ENCODE measurements at regions not wholly inside any gene's neighbourhood (a gene's known extent, or its start where the extent isn't known, plus 50 kb on each side); places are given as distances from the start of the nearest gene placed in this dataset.

GRCh38 chr2:180735799-180736198 lies 244.6 kb upstream of the UBE2E3 start:
- no peak for DNase-seq (ENCODE audit: low read depth)

DNA sequence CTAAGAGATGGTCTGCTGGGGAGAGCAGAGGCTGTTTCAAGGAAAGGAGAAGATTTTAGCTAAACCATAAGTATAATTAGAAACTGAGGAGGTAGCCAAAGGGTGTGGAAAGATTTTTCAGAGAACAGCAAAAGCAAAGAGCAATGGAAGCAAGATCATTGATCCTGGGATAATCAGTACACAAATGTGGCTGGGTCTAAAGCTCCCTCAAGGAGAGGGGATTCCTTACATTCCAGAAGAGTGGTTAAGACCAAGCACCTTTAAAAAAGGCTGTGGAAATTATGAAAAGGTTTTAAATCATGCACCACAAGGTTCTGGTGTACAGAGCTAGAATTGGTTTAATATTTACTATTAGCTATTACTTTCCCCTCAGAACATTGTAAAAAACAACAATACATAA lies 246.0 kb upstream of the UBE2E3 start:
- DNase-seq (ENCODE audit: low read depth) = no peak

- DNase-seq (ENCODE audit: low read depth) = no peak
Observed at GRCh38 chr2:180733330-180733729, 247.1 kb upstream of the UBE2E3 start.

DNA sequence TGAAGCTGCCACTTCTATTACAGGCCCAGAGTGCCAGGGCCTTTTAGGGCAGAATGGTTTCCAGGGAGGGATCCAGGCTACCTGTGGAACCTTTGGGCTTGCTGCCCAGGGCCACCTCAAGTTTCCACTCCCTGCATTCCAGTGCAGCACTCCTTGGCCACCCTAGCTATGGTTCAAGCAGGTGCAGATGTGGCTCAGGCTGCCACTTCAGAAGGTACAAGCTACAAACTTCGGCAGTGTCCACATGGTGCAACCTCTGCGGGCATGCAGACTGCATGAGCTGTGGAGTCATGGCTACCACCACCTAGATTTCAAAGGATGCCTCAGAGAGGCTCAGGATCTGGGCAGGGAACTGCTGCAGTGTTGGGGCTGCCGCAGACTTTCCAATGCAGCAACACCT lies 248.1 kb upstream of the UBE2E3 start:
- DNase-seq (ENCODE audit: low read depth) = no peak

DNA sequence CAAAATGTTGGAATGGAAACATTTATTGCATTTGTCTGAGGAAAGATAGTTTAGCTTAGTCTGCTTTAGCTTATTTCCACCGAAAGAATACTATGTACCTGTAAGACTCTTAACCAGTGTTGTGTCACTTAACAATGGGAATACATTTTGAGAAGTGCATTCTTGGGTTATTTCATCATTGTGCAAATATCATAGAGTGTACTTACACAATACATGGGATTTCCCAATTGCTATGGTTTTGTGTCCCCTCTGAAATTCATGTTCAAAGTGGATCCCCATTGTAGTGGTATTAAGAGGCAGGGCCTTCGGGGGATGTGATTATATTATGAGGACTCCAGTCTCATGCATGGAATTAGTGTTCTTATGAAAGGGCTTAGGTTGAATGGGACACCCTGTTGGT lies 249.4 kb upstream of the UBE2E3 start:
- DNase-seq (ENCODE audit: low read depth) = no peak

DNA sequence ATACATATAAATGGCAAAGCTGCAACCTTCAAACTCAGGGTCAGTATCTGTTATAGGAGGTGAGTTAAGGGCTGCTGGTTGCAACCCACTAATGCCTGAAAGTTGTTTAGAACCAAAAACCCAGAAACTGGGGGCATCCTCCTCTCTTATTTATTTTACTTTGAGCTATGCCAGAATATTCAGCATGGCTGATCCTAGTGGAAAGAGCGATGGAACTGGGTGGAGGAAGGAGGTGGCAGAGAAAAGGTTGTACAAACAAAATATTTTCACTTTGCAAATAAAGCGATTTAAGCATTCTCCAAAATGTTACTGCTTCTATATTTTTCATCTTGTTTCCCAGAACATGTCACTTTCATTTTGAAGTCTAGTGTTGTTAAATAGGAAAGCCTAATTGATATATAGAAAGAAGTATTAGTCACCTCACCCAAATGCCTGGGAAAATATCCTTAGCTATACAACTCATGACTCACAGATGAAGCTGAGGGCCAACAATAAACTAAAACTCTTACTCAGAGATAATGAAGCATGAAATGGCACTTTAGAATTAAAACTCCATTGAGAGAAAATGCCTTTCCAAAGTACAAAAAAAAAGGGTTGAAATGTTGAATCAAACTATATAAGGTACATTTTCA lies 251.4 kb upstream of the UBE2E3 start:
- no peak for DNase-seq (ENCODE audit: low read depth)

DNA sequence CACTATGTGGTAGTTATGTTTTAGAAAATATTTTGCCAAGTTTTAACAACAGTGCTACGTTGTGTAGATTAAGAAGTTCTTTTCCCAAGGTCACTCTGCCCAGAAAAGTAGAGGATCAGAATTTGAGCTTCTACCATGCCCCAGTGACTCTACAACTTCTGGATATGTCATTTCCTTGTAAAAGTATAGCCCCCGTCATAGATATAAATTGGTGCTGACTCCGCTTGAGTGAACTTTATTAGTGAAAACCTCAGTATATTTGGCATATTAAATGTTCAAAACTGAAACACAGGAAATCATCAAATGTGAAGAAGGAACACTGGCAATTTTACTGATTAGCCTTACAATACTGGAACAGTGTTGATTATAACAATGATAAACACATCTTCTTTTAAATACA lies 256.7 kb upstream of the UBE2E3 start:
- no peak for DNase-seq (ENCODE audit: low read depth)

GRCh38 chr2:180722551-180723239 lies 257.7 kb upstream of the UBE2E3 start:
- DNase-seq (ENCODE audit: low read depth) = no peak

DNA sequence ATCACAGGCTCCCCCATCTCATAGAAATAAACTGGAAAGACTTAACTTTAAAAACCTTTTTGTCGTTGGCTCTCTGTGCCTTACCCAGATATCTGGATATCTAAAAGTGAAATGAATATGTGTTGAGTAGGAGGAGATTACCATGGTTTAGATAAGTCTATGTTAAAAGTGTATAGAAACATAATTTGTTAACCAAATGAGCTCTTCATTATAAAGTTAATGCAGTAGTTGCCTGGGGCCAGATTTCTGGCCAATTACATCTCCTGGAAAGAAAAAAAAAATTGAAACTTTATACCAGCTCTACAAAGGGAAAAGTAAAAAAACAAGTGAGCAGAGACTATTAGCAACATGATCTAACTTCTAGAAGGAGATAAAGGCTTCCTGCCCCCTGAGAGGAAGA lies 259.6 kb upstream of the UBE2E3 start:
- DNase-seq (ENCODE audit: low read depth) = no peak

- no peak for DNase-seq (ENCODE audit: low read depth)
Observed at GRCh38 chr2:180717588-180717987, 262.8 kb upstream of the UBE2E3 start.

DNA sequence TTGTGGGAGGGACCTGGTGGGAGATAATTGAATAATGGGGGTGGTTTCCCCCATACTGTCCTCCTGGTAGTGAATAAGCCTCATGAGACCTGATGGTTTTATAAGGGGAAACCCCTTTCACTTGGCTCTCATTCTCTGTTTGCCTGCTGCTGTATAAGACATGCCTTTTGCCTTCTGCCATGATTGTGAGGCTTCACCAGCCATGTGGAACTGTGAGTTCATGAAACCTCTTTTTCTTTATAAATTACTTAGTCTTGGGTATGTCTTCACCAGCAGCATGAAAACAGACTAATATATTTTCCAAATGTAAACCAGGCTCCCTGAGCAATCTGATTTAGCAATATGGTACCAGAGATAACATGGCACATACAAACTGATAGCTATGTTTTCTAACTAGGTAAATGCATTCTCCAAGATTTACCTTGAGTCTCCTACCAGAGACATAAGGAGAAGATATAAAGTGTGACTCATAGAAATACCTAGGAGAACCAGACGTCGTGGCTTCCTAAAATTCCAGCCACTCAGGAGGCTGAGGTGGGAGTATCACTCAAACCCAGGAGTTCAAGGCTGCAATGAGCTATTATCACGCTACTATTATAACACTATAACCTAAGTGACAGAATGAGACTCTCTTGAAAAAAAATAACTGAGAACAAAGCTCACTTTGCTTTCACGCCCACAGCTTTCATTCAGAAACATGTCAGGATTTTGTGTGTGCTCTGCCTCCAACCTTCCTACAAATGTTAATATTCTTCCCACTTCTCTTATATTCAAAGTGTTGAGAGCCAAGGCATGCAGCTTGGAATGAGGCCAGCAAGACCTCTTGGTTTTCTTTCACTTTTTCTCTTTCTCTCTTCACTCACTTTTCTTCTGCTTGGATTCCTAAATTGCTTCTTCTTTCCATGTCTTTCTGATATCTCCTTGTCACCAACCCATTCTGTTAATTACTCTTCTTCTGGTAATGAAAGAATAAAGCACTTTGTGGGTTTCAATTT lies 263.9 kb upstream of the UBE2E3 start:
- no peak for DNase-seq (ENCODE audit: low read depth)

DNA sequence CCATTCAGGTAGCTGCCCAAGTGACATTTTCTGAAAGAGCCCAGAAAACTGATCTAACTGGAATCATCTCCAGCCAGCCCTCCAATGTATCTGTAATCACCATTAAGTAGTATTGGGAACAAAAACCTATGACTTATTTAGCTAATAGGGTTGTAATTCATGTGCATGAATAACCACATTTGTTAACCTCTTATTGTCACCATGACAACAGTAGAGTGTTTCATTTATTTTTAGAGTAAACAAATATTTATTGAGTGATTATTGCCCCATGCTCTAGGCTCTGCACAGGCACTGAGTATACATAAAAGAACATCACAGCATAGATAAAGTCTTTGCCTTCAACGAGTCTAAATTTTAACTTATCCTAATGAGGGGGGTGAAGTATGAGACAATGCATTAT lies 265.4 kb upstream of the UBE2E3 start:
- no peak for DNase-seq (ENCODE audit: low read depth)

DNA sequence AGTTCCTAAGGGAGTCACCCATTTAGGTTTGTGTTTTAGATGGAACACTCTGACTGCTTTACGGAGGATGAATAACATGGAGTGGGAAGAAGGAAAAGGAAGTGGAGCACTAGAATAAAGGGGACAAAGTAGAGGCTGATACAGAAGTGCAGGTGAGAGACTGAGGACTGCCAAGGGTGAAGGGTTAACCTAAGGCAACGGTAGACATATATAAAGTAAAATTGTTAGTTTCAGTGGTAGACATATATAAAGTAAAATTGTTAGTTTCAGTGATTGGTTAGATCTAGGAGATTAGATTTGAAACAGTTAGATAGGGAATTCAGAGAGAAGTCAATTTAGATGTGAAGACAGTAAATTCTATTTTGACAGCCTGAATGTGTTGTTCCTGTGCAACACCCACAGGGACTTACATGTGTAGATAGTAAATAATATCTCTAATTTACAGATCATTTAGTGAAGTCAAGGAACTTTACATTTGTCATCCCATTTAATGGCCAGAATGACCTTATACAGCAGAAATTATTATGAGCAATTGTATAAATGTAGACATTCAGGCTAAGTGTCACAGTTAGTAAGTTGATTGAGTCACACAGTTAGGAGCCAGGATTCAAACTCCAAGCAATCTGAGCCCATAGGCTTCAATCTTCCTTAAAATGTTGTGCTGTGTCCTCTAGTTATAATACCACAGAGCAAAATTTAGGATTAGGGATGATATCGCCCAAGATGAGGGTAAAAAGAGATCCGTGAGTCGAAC lies 270.8 kb upstream of the UBE2E3 start:
- no peak for DNase-seq (ENCODE audit: low read depth)

GRCh38 chr2:180707884-180708205 lies 272.6 kb upstream of the UBE2E3 start:
- DNase-seq (ENCODE audit: low read depth) = no peak

- no peak for DNase-seq (ENCODE audit: low read depth)
Observed at GRCh38 chr2:180707175-180707883, 273.1 kb upstream of the UBE2E3 start.

DNA sequence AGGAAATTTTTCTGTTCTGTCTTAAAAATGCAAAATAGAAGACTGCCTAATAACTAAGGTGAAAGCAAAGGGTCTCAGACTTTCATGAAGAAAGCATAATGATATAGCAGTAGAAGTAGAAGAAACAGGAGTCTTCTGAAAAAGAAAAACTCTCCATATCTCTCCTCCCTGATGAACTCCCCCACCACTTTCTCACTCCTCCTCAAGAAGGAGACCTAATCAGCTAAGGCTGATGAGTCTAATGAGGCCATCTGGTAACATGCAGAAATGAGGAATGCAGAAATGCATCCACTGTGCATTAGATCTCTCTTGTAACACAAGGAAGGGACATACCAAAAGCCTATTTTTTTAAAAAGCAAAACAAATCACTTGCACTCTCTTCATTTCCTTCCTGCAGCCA lies 273.7 kb upstream of the UBE2E3 start:
- no peak for DNase-seq (ENCODE audit: low read depth)

GRCh38 chr2:180705551-180705950 lies 274.9 kb upstream of the UBE2E3 start:
- DNase-seq (ENCODE audit: low read depth) = no peak

GRCh38 chr2:180705122-180705521 lies 275.3 kb upstream of the UBE2E3 start:
- no peak for DNase-seq (ENCODE audit: low read depth)

GRCh38 chr2:180699657-180700361 lies 280.6 kb upstream of the UBE2E3 start:
- DNase-seq (ENCODE audit: low read depth) = no peak

DNA sequence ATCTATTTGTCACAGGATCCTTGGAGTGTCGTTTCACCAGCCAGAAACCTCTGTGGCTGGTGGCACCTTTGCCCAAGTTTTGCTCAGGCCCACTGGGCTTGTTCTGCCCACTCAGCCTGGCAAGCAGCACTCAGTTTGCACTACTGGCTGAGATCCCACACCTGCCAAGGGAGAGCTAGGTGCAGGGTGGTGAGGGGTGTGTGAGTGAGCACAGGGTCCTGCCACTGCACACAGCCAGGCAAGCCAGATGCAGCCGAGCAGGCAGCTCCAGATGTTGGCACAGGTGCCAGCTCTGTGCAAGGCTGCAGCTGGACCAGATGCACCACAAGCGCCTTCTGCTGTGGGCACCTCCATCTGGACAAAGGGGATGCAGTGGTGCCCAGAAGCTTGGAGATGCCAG lies 281.7 kb upstream of the UBE2E3 start:
- DNase-seq (ENCODE audit: low read depth) = no peak
